Activated CD4-positive, alpha-beta memory T cell treated with anti-CD3 and anti-CD28 coated beads for 36 hours (primary cell): ENCODE measurements at regions not wholly inside any gene's neighbourhood (a gene's known extent, or its start where the extent isn't known, plus 50 kb on each side); places are given as distances from the start of the nearest gene placed in this dataset.

Experiments used
- CTCF ChIA-PET: fragments of 350-600 bp; sonication (Branson Sonifier 250); formaldehyde crosslinking; loops from one replicate; lab custom pipeline; 2021; ENCODE audit warnings: antibody characterized with exemption, inconsistent platforms; lab: Charles Lee
- POLR2A ChIA-PET: fragments of 350-600 bp; sonication (Branson Sonifier 250); formaldehyde crosslinking; loops from one replicate; lab custom pipeline; 2021; ENCODE audit warnings: antibody characterized with exemption; lab: Charles Lee
- DNase-seq: peaks from one replicate; pipeline ENCODE4 v3.0.0-alpha.2; 2020
- H3K27ac Mint-ChIP-seq: one replicate; pipeline ENCODE4 v1.8.0; 2021; ENCODE audit warnings: mixed read lengths
- H3K27me3 Mint-ChIP-seq: one replicate; pipeline ENCODE4 v1.8.0; 2021; ENCODE audit warnings: mixed read lengths
- H3K36me3 Mint-ChIP-seq: one replicate; pipeline ENCODE4 v1.8.0; 2021; ENCODE audit warnings: mixed read lengths
- H3K4me1 Mint-ChIP-seq: one replicate; pipeline ENCODE4 v1.8.0; 2021; ENCODE audit warnings: low read depth, mixed read lengths
- H3K4me3 Mint-ChIP-seq: one replicate; pipeline ENCODE4 v1.8.0; 2021; ENCODE audit warnings: mild to moderate bottlenecking, mixed read lengths
- H3K9me3 Mint-ChIP-seq: one replicate; pipeline ENCODE4 v1.8.0; 2021; ENCODE audit warnings: mixed read lengths
- intact Hi-C: fragments of 100-400 bp; cut with micrococcal nuclease; formaldehyde crosslinking; loops from one replicate; pipeline ENCODE4 v1.15.1; 2023

GRCh38 chr11:19430754-19431398 is 190.1 kb upstream of the E2F8 start:
- POLR2A ChIA-PET, result no interaction called here
- H3K27ac Mint-ChIP-seq, result no peak overlapping the region
- intact Hi-C loops, result no loop called here
- no peaks in the 10 kb centered on the region for H3K4me1 Mint-ChIP-seq
- no peaks in the 10 kb centered on the region for H3K36me3 Mint-ChIP-seq
- no peak overlapping the region for H3K4me3 Mint-ChIP-seq
- no peaks in the 10 kb centered on the region for H3K9me3 Mint-ChIP-seq
- CTCF ChIA-PET, result no interaction called here
- no peak for DNase-seq
- H3K27me3 Mint-ChIP-seq, result peaks cover 40% of the 10 kb centered on the region

- H3K27me3 Mint-ChIP-seq, result peaks cover 42% of the 10 kb centered on the region
- H3K4me1 Mint-ChIP-seq, result no peaks in the 10 kb centered on the region
- H3K27ac Mint-ChIP-seq, result no peak overlapping the region
- POLR2A ChIA-PET, result no interaction called here
- intact Hi-C loops, result no loop called here
- no peaks in the 10 kb centered on the region for H3K9me3 Mint-ChIP-seq
- no peaks in the 10 kb centered on the region for H3K36me3 Mint-ChIP-seq
- CTCF ChIA-PET, result no interaction called here
- no peak overlapping the region for H3K4me3 Mint-ChIP-seq
- DNase-seq, result no peak
Measured at GRCh38 chr11:19430346-19430745, 189.6 kb upstream of the E2F8 start.

- no peak for DNase-seq
- Mint-ChIP-seq H3K4me1 (no peaks in the 10 kb centered on the region), H3K9me3 (no peaks in the 10 kb centered on the region), H3K27me3 (peaks cover 44% of the 10 kb centered on the region), H3K36me3 (no peaks in the 10 kb centered on the region), H3K27ac (no peak overlapping the region), H3K4me3 (no peak overlapping the region)
- ChIA-PET CTCF (no interaction called here), POLR2A (no interaction called here)
- intact Hi-C loops, result no loop called here
Measured at GRCh38 chr11:19429108-19429760, 188.5 kb upstream of the E2F8 start.

GRCh38 chr11:19428206-19429002 is 187.7 kb upstream of the E2F8 start:
- intact Hi-C loops, result no loop called here
- CTCF ChIA-PET, result no interaction called here
- H3K36me3 Mint-ChIP-seq, result no peaks in the 10 kb centered on the region
- no peak for DNase-seq
- H3K9me3 Mint-ChIP-seq, result no peaks in the 10 kb centered on the region
- H3K27me3 Mint-ChIP-seq, result peaks cover 41% of the 10 kb centered on the region
- H3K4me3 Mint-ChIP-seq, result no peak overlapping the region
- H3K27ac Mint-ChIP-seq, result no peak overlapping the region
- H3K4me1 Mint-ChIP-seq, result no peaks in the 10 kb centered on the region
- POLR2A ChIA-PET, result no interaction called here

GRCh38 chr11:19426756-19427403 is 186.1 kb upstream of the E2F8 start:
- ChIA-PET CTCF (no interaction called here), POLR2A (no interaction called here)
- H3K27me3 Mint-ChIP-seq, result peaks cover 38% of the 10 kb centered on the region
- H3K27ac Mint-ChIP-seq, result no peak overlapping the region
- no peak overlapping the region for H3K4me3 Mint-ChIP-seq
- no peaks in the 10 kb centered on the region for H3K4me1 Mint-ChIP-seq
- no peaks in the 10 kb centered on the region for H3K36me3 Mint-ChIP-seq
- H3K9me3 Mint-ChIP-seq, result no peaks in the 10 kb centered on the region
- intact Hi-C loops, result no loop called here
- no peak for DNase-seq

- H3K36me3 Mint-ChIP-seq, result no peaks in the 10 kb centered on the region
- peaks cover 36% of the 10 kb centered on the region for H3K27me3 Mint-ChIP-seq
- intact Hi-C loops, result no loop called here
- DNase-seq, result no peak
- H3K27ac Mint-ChIP-seq, result no peak overlapping the region
- CTCF ChIA-PET, result no interaction called here
- no peaks in the 10 kb centered on the region for H3K9me3 Mint-ChIP-seq
- no peaks in the 10 kb centered on the region for H3K4me1 Mint-ChIP-seq
- H3K4me3 Mint-ChIP-seq, result no peak overlapping the region
- POLR2A ChIA-PET, result no interaction called here
Measured at GRCh38 chr11:19426011-19426755, 185.4 kb upstream of the E2F8 start.

- H3K27ac Mint-ChIP-seq, result no peak overlapping the region
- H3K4me1 Mint-ChIP-seq, result no peaks in the 10 kb centered on the region
- peaks cover 2% of the 10 kb centered on the region for H3K9me3 Mint-ChIP-seq
- no peaks in the 10 kb centered on the region for H3K36me3 Mint-ChIP-seq
- DNase-seq, result no peak
- no peak overlapping the region for H3K4me3 Mint-ChIP-seq
- CTCF ChIA-PET, result no interaction called here
- H3K27me3 Mint-ChIP-seq, result peaks cover 22% of the 10 kb centered on the region
- intact Hi-C loops, result no loop called here
- POLR2A ChIA-PET, result no interaction called here
Measured at GRCh38 chr11:19422276-19422675, 181.5 kb upstream of the E2F8 start.

- ChIA-PET CTCF (no interaction called here), POLR2A (no interaction called here)
- Mint-ChIP-seq H3K4me1 (no peaks in the 10 kb centered on the region), H3K27me3 (peaks cover 13% of the 10 kb centered on the region), H3K27ac (no peak overlapping the region), H3K9me3 (peaks cover 4% of the 10 kb centered on the region), H3K36me3 (no peaks in the 10 kb centered on the region), H3K4me3 (no peak overlapping the region)
- intact Hi-C loops, result no loop called here
- DNase-seq, result no peak
Measured at GRCh38 chr11:19420868-19421533, 180.3 kb upstream of the E2F8 start.

GRCh38 chr11:19419808-19420207 is 179.1 kb upstream of the E2F8 start:
- no peaks in the 10 kb centered on the region for H3K4me1 Mint-ChIP-seq
- peaks cover 4% of the 10 kb centered on the region for H3K9me3 Mint-ChIP-seq
- no peak overlapping the region for H3K4me3 Mint-ChIP-seq
- ChIA-PET POLR2A (no interaction called here), CTCF (no interaction called here)
- peaks cover 6% of the 10 kb centered on the region for H3K27me3 Mint-ChIP-seq
- no peak overlapping the region for H3K27ac Mint-ChIP-seq
- H3K36me3 Mint-ChIP-seq, result no peaks in the 10 kb centered on the region
- no peak for DNase-seq
- intact Hi-C loops, result no loop called here

GRCh38 chr11:19419021-19419750 is 178.4 kb upstream of the E2F8 start:
- H3K27ac Mint-ChIP-seq, result no peak overlapping the region
- H3K9me3 Mint-ChIP-seq, result peaks cover 4% of the 10 kb centered on the region
- H3K27me3 Mint-ChIP-seq, result peaks cover 4% of the 10 kb centered on the region
- no peak overlapping the region for H3K4me3 Mint-ChIP-seq
- ChIA-PET POLR2A (no interaction called here), CTCF (no interaction called here)
- no peak for DNase-seq
- no peaks in the 10 kb centered on the region for H3K36me3 Mint-ChIP-seq
- intact Hi-C loops, result no loop called here
- no peaks in the 10 kb centered on the region for H3K4me1 Mint-ChIP-seq

GRCh38 chr11:19418221-19418620 is 177.5 kb upstream of the E2F8 start:
- CTCF ChIA-PET, result no interaction called here
- peaks cover 4% of the 10 kb centered on the region for H3K9me3 Mint-ChIP-seq
- POLR2A ChIA-PET, result no interaction called here
- peaks cover 6% of the 10 kb centered on the region for H3K27me3 Mint-ChIP-seq
- DNase-seq, result no peak
- H3K4me1 Mint-ChIP-seq, result no peaks in the 10 kb centered on the region
- H3K27ac Mint-ChIP-seq, result no peak overlapping the region
- intact Hi-C loops, result no loop called here
- no peak overlapping the region for H3K4me3 Mint-ChIP-seq
- no peaks in the 10 kb centered on the region for H3K36me3 Mint-ChIP-seq
